Muscle of leg (tissue), 3 donors: ENCODE measurements at regions not wholly inside any gene's neighbourhood (a gene's known extent, or its start where the extent isn't known, plus 50 kb on each side); places are given as distances from the start of the nearest gene placed in this dataset.

Experiments
- DNase-seq: peaks from one replicate; pipeline ENCODE4 v3.0.0; 2013
- H3K27ac ChIP-seq: one replicate; pipeline ENCODE4 v1.5.1; 2013; ENCODE audit warnings: mild to moderate bottlenecking, low read length, control low read depth
- H3K27me3 ChIP-seq: one replicate; pipeline ENCODE4 v1.6.1; 2013; ENCODE audit warnings: low read length; ENCODE audit not compliant: control insufficient read depth, insufficient read depth
- H3K36me3 ChIP-seq: one replicate; pipeline ENCODE4 v1.6.1; 2013; ENCODE audit warnings: low read length; ENCODE audit not compliant: control insufficient read depth, insufficient read depth
- H3K4me1 ChIP-seq: one replicate; pipeline ENCODE4 v1.6.1; 2013; ENCODE audit warnings: low read length; ENCODE audit not compliant: control insufficient read depth, insufficient read depth
- H3K4me3 ChIP-seq: one replicate; pipeline ENCODE4 v1.5.1; 2013; ENCODE audit warnings: low read length, control low read depth
- H3K9me3 ChIP-seq: replicated peaks from 2 replicates; pipeline ENCODE4 v1.6.1; 2013; ENCODE audit warnings: low read depth, low read length; ENCODE audit not compliant: control insufficient read depth
- WGBS: methylation state at CpG from one replicate; pipeline ENCODE4 v1.1.5; 2013; ENCODE audit warnings: missing lambda C conversion rate; ENCODE audit not compliant: insufficient coverage; 5-methylcytosine and 5-hydroxymethylcytosine counted together

GRCh38 chr19:29302002-29302928, 89.3 kb upstream of the UQCRFS1 start:
- Histone ChIP-seq H3K27ac (no peak overlapping the region), H3K27me3 (peaks cover 3% of the 10 kb centered on the region), H3K4me3 (no peak overlapping the region), H3K4me1 (no peaks in the 10 kb centered on the region), H3K36me3 (no peaks in the 10 kb centered on the region), H3K9me3 (no peaks in the 10 kb centered on the region)
- 70% methylated on average over 5 of the region's 10 CpGs for WGBS
- DNase-seq, result no peak

DNA sequence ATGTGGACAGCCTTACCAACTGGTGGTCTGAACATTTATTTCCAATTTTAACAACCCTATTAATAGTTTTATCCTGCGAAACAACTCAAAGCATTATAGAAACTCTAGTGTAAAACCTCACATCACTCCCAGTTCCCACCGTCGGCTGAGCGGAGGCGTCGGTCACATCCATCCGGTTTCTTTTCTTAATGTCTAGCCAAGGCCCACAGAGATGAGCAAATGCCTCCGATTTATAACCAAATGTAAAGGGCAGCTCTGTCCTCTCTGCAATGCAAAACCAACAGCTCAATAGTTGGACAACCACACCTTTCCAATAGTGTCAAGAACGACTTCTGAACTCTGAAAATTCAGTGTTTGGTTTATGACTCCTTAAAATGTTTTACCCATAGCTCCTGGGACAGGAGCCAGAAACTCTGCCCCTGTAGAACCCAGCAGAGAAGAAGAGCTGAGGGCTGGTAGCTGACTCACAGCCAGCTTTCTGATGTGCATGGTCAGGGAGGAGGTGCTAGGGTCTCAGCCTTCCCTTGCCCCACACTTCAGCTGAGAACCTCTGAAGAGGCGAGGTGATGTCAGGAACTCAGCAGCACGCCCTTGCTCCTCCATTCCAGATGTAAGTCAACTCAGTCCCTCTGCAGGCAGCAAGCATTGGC, 90.2 kb upstream of the UQCRFS1 start:
- WGBS, result 72% methylated on average over 7 of the region's 11 CpGs
- H3K36me3 ChIP-seq, result no peaks in the 10 kb centered on the region
- H3K27ac ChIP-seq, result no peak overlapping the region
- peaks cover 3% of the 10 kb centered on the region for H3K27me3 ChIP-seq
- H3K9me3 ChIP-seq, result no peaks in the 10 kb centered on the region
- no peak overlapping the region for H3K4me3 ChIP-seq
- no peaks in the 10 kb centered on the region for H3K4me1 ChIP-seq
- DNase-seq, result no peak

GRCh38 chr19:29303719-29304090, 90.8 kb upstream of the UQCRFS1 start:
- no peaks in the 10 kb centered on the region for H3K36me3 ChIP-seq
- H3K27me3 ChIP-seq, result peaks cover 3% of the 10 kb centered on the region
- no peak overlapping the region for H3K27ac ChIP-seq
- DNase-seq, result no peak
- no peaks in the 10 kb centered on the region for H3K9me3 ChIP-seq
- no peak overlapping the region for H3K4me3 ChIP-seq
- no peaks in the 10 kb centered on the region for H3K4me1 ChIP-seq
- WGBS, result no CpG with 5 or more reads among the region's 5 CpGs

GRCh38 chr19:29305268-29305667, 92.3 kb upstream of the UQCRFS1 start:
- Histone ChIP-seq H3K36me3 (no peaks in the 10 kb centered on the region), H3K27ac (no peak overlapping the region), H3K4me3 (no peak overlapping the region), H3K4me1 (no peaks in the 10 kb centered on the region), H3K9me3 (no peaks in the 10 kb centered on the region), H3K27me3 (peaks cover 18% of the 10 kb centered on the region)
- no CpG with 5 or more reads among the region's 1 CpG for WGBS
- no peak for DNase-seq

DNA sequence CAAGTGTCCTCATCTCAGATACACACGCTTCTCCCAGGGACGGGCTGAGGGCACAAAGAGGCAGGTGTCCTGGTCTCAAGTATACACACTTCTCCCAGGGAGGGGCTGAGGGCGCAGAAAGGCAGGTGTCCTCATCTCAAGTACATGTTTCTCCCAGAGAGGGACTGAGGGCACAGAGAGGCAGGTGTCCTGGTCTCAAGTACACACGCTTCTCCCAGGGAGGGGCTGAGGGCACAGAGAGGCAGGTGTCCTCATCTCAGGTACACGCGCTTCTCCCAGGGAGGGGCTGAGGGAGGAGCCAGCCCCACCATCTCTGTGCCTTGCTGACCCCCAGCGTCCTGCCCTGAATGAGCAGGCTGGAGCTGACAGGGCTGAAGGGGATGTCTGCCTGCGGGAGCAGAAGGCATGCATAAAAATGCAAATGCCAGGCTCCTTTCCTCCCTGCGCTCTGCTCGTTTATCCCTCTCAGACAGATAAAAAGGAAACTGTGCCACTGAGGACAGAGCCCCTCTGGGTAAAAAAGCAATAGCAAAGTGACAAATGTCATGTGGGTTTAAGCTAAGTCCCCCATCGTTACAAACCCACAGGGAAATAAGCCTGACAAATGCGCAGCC, 96.1 kb upstream of the UQCRFS1 start:
- Histone ChIP-seq H3K36me3 (no peaks in the 10 kb centered on the region), H3K4me1 (no peaks in the 10 kb centered on the region), H3K9me3 (no peaks in the 10 kb centered on the region), H3K27ac (no peak overlapping the region), H3K27me3 (peaks cover 26% of the 10 kb centered on the region), H3K4me3 (no peak overlapping the region)
- WGBS, result 6% methylated on average over 5 of the region's 12 CpGs
- no peak for DNase-seq

DNA sequence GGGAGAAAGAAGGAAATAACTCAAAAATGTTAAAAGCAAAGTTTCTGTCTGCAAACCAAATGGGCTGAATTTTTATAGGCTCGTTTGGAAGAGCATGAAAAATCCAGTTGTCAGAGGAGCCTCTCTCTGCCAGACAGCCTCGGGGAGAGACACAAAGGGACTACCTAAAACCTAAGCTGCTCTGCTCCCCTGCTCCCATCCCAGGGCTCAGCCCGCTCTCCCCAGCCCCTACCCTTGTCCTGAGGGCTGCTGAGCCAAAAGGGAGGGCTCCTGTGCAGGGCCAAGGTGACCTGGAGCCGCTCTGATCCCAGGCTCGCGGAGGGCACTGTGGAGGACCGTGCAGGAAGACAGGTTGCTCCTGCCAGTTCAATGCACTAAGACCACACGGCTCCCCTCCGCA, 96.7 kb upstream of the UQCRFS1 start:
- H3K27me3 ChIP-seq, result peaks cover 26% of the 10 kb centered on the region
- DNase-seq, result no peak
- no peaks in the 10 kb centered on the region for H3K36me3 ChIP-seq
- no peak overlapping the region for H3K4me3 ChIP-seq
- no peaks in the 10 kb centered on the region for H3K4me1 ChIP-seq
- no peaks in the 10 kb centered on the region for H3K9me3 ChIP-seq
- H3K27ac ChIP-seq, result no peak overlapping the region
- WGBS, result 30% methylated on average over 7 of the region's 9 CpGs

- WGBS, result 34% methylated on average over 11 of the region's 14 CpGs
- Histone ChIP-seq H3K27ac (no peak overlapping the region), H3K9me3 (no peaks in the 10 kb centered on the region), H3K4me3 (no peak overlapping the region), H3K4me1 (peaks cover 4% of the 10 kb centered on the region), H3K36me3 (no peaks in the 10 kb centered on the region), H3K27me3 (peaks cover 26% of the 10 kb centered on the region)
- DNase-seq, result peak; percentile 10
Observed at GRCh38 chr19:29311191-29311790, 98.3 kb upstream of the UQCRFS1 start.

GRCh38 chr19:29315556-29316190, 102.7 kb upstream of the UQCRFS1 start:
- DNase-seq, result no peak

DNA sequence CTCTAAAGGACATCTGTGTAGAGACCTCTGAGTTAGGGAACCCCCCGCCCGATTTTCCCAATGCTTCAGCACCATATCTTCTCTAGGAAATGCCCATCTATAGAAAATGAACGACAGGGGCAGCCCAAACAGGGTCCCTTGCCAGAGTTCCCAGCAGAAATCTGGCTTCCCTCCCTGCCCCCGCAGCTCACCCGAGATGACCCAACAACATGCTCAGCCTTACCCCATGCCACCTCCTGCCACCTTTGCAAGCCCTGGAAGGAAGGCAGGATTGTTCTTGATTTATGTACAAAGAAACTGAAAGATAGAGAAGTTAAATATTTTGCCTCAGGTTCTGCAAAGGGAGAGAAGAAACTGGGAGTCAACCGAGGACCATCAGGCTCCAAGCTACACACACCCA, 105.6 kb upstream of the UQCRFS1 start:
- DNase-seq, result no peak
- H3K27ac ChIP-seq, result no peak overlapping the region
- 92% methylated on average over 2 of the region's 6 CpGs for WGBS
- peaks cover 3% of the 10 kb centered on the region for H3K27me3 ChIP-seq
- H3K9me3 ChIP-seq, result no peaks in the 10 kb centered on the region
- no peak overlapping the region for H3K4me3 ChIP-seq
- no peaks in the 10 kb centered on the region for H3K36me3 ChIP-seq
- H3K4me1 ChIP-seq, result peaks cover 20% of the 10 kb centered on the region

More at GRCh38 chr19:29315556-29316190, 102.7 kb upstream of the UQCRFS1 start:
- Histone ChIP-seq H3K9me3 (no peaks in the 10 kb centered on the region), H3K4me3 (no peak overlapping the region), H3K27me3 (peaks cover 11% of the 10 kb centered on the region), H3K36me3 (no peaks in the 10 kb centered on the region), H3K27ac (no peak overlapping the region), H3K4me1 (peaks cover 4% of the 10 kb centered on the region)
- WGBS, result 39% methylated on average over 3 of the region's 4 CpGs
